C4-2B (cell line): ENCODE measurements at regions not wholly inside any gene's neighbourhood (a gene's known extent, or its start where the extent isn't known, plus 50 kb on each side); places are given as distances from the start of the nearest gene placed in this dataset.

Experiments
- CTCF ChIP-seq: fragments of 450-650 bp; conservative IDR thresholded peaks from 2 replicates; pipeline ENCODE4 v1.5.1; 2017; ENCODE audit warnings: mild to moderate bottlenecking
- ZFX ChIP-seq: fragments of 450-650 bp; IDR thresholded peaks from 2 replicates; pipeline ENCODE4 v1.6.1; 2017

DNA sequence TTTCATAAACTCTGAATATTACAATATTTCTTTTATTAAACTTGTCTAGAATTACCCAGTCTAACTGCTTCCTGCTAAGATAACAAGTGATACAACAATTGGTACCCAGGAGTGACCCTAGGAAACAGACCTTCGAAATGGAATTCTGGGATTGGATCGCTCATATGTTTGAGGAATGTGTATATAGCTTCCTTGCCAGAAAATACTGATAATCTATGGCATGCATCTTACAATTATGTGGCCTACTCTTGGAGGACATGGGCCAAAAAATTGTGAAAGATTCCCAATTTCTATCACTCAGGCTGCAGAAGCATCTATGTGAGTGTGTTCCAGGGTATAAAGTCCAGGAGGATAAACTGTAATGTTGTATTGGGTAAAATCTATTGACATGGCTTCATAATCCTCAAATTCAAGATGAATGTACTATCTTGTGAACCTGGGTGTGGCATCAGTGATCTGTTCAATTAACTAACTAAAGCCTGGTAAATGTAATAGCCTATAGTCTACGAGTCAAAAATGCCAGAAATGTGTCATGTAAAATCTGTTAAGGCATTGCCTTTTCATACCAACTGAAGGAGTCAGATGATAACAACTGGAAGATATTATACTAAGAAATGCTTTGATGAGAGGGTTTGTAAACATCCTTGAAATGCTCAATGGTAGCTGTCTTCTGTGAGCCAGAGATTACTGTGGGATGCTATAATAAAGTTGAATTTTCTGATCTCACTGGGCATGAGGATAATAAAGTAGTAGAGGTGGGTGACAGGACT lies 1499.3 kb downstream of the PCDH7 start:
- no peak for TF ChIP-seq CTCF
- TF ChIP-seq ZFX = no peak
